ENCODE measurements at regions not wholly inside any gene's neighbourhood (a gene's known extent, or its start where the extent isn't known, plus 50 kb on each side); places are given as distances from the start of the nearest gene placed in this dataset.

- POLR2A ChIA-PET, result no interaction called here
- TF ChIP-seq ZNF211 (tag by site-specific recombination; IDR thresholded peaks at IDR 0.05; ENCODE audit: low read depth) (no peak), HOXA7 (CRISPR knock-in tag; IDR thresholded peaks at IDR 0.05; ENCODE audit: borderline replicate concordance) (no peak), ZNF311 (tag by site-specific recombination; IDR thresholded peaks at IDR 0.05; ENCODE audit: borderline replicate concordance) (no peak), ZNF623 (tag by site-specific recombination; IDR thresholded peaks at IDR 0.05) (no peak), MZF1 (tag by site-specific recombination; IDR thresholded peaks at IDR 0.05; ENCODE audit: borderline replicate concordance) (no peak), ZNF37A (tag by site-specific recombination; IDR thresholded peaks at IDR 0.05) (no peak), TSHZ1 (tag by site-specific recombination; IDR thresholded peaks at IDR 0.05; ENCODE audit: borderline replicate concordance) (no peak), ZNF501 (tag by site-specific recombination; IDR thresholded peaks at IDR 0.05) (no peak), ZNF513 (tag by site-specific recombination; IDR thresholded peaks at IDR 0.05) (no peak), ZBTB21 (tag by site-specific recombination; IDR thresholded peaks at IDR 0.05) (no peak)
- H3K4me3 ChIP-seq (ENCODE audit: low read depth, low read length), result no peak overlapping the region
Observed at GRCh38 chr2:14423145-14423906, 209.2 kb upstream of the LRATD1 start.

GRCh38 chr2:14424478-14425390 is 207.8 kb upstream of the LRATD1 start:
- no peaks in the 10 kb centered on the region for H3K9me3 ChIP-seq (ENCODE audit: control insufficient read depth, insufficient read depth, low read depth, low read length)
- no peaks in the 10 kb centered on the region for H3K4me1 ChIP-seq (ENCODE audit: control insufficient read depth, insufficient read depth, low read length)
- H3K36me3 ChIP-seq (ENCODE audit: control insufficient read depth in 2 of 2, insufficient read depth in 1 of 2, low read length in 2 of 2), result no peaks in the 10 kb centered on the region
- CTCF ChIA-PET, result no interaction called here
- no peak overlapping the region for H3K27ac ChIP-seq (ENCODE audit: extremely low read depth, low read depth, low read length)
- POLR2A ChIA-PET, result no interaction called here
- no peak overlapping the region for H3K4me3 ChIP-seq (ENCODE audit: low read depth, low read length)
- no peak for TF ChIP-seq ZNF16 (tag by site-specific recombination; IDR thresholded peaks at IDR 0.05; ENCODE audit: low read depth)
- no peak for TF ChIP-seq ZBTB17 (tag by site-specific recombination; IDR thresholded peaks at IDR 0.05)
- TF ChIP-seq ZNF2 (tag by site-specific recombination; IDR thresholded peaks at IDR 0.05), result no peak
- no peak for TF ChIP-seq ZNF76 (tag by site-specific recombination; IDR thresholded peaks at IDR 0.05; ENCODE audit: borderline replicate concordance, low read depth)
- TF ChIP-seq ZNF391 (tag by site-specific recombination; IDR thresholded peaks at IDR 0.05; ENCODE audit: borderline replicate concordance, low read depth), result no peak
- TF ChIP-seq, protein P1, sequence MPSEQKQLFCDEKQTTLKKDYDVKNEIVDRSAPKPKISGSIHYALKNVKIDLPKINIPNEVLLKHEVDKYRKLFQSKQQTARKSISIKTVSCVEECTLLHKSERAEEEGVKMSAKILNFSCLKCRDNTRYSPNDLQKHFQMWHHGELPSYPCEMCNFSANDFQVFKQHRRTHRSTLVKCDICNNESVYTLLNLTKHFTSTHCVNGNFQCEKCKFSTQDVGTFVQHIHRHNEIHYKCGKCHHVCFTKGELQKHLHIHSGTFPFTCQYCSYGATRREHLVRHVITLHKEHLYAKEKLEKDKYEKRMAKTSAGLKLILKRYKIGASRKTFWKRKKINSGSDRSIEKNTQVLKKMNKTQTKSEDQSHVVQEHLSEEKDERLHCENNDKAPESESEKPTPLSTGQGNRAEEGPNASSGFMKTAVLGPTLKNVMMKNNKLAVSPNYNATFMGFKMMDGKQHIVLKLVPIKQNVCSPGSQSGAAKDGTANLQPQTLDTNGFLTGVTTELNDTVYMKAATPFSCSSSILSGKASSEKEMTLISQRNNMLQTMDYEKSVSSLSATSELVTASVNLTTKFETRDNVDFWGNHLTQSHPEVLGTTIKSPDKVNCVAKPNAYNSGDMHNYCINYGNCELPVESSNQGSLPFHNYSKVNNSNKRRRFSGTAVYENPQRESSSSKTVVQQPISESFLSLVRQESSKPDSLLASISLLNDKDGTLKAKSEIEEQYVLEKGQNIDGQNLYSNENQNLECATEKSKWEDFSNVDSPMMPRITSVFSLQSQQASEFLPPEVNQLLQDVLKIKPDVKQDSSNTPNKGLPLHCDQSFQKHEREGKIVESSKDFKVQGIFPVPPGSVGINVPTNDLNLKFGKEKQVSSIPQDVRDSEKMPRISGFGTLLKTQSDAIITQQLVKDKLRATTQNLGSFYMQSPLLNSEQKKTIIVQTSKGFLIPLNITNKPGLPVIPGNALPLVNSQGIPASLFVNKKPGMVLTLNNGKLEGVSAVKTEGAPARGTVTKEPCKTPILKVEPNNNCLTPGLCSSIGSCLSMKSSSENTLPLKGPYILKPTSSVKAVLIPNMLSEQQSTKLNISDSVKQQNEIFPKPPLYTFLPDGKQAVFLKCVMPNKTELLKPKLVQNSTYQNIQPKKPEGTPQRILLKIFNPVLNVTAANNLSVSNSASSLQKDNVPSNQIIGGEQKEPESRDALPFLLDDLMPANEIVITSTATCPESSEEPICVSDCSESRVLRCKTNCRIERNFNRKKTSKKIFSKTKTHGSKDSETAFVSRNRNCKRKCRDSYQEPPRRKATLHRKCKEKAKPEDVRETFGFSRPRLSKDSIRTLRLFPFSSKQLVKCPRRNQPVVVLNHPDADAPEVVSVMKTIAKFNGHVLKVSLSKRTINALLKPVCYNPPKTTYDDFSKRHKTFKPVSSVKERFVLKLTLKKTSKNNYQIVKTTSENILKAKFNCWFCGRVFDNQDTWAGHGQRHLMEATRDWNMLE (tag by site-specific recombination; conservative IDR thresholded peaks at IDR 0.05; ENCODE audit: low read depth), result no peak
- TF ChIP-seq ZNF48 (tag by site-specific recombination; IDR thresholded peaks at IDR 0.05), result no peak
- TF ChIP-seq ZNF302 (tag by site-specific recombination; IDR thresholded peaks at IDR 0.05; ENCODE audit: low read depth), result no peak
- no peak for TF ChIP-seq ZNF473 (tag by site-specific recombination; IDR thresholded peaks at IDR 0.05)
- no peak for TF ChIP-seq ZNF366 (tag by site-specific recombination; conservative IDR thresholded peaks at IDR 0.05)
- TF ChIP-seq GLI2 (tag by site-specific recombination; IDR thresholded peaks at IDR 0.05; ENCODE audit: borderline replicate concordance, low read depth), result no peak
- TF ChIP-seq ZSCAN30 (tag by site-specific recombination; IDR thresholded peaks at IDR 0.05), result no peak
- TF ChIP-seq ZNF530 (tag by site-specific recombination; IDR thresholded peaks at IDR 0.05; ENCODE audit: low read depth), result no peak

More at GRCh38 chr2:14423145-14423906, 209.2 kb upstream of the LRATD1 start:
- Histone ChIP-seq H3K4me1 (ENCODE audit: control insufficient read depth, insufficient read depth, low read length) (no peaks in the 10 kb centered on the region), H3K9me3 (ENCODE audit: control insufficient read depth, insufficient read depth, low read depth, low read length) (no peaks in the 10 kb centered on the region), H3K27ac (ENCODE audit: extremely low read depth, low read depth, low read length) (no peak overlapping the region), H3K36me3 (ENCODE audit: control insufficient read depth in 2 of 2, insufficient read depth in 1 of 2, low read length in 2 of 2) (no peaks in the 10 kb centered on the region)
- CTCF ChIA-PET, result no interaction called here
